ENCODE measurements at regions not wholly inside any gene's neighbourhood (a gene's known extent, or its start where the extent isn't known, plus 50 kb on each side); places are given as distances from the start of the nearest gene placed in this dataset.

DNA sequence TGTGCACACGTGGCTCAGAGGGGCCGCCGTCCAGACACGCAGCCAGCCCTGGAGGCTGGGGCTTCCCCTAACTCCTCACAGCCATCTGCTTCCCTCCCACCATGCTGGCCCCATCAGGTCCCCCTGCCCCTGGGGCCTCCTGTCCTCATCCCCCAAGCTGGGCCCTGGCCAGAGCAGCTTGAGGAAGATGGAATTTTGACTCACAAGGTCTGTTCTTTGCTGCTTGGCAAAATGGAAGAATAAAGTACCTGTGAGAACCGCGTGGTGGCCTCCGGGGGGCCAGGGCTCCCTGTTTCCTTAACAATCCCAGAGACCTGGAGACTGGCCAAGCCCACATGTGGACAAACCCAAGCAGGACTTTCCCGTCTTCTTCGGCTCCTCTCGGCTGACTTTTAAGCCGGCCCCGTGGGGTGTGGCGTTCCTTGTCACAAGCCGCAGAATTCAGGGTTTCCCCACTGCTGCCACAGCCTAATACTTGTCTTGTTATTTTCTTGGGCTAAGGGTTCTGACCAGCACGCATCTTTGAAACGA, 872.8 kb downstream of the BRD1 start:
- no peak for TF ChIP-seq GATA2 (IDR thresholded peaks at IDR 0.05; ENCODE audit: low read depth, low read length)
- TF ChIP-seq GATA3 (IDR thresholded peaks at IDR 0.05; ENCODE audit: low read depth, low read length), result no peak
